IPS-11a (cell line): ENCODE measurements at regions not wholly inside any gene's neighbourhood (a gene's known extent, or its start where the extent isn't known, plus 50 kb on each side); places are given as distances from the start of the nearest gene placed in this dataset.

ENCODE experiments used
- H3K4me3 ChIP-seq: one replicate; pipeline ENCODE4 v1.5.1; 2013; ENCODE audit warnings: low read depth, low read length, control low read depth

DNA sequence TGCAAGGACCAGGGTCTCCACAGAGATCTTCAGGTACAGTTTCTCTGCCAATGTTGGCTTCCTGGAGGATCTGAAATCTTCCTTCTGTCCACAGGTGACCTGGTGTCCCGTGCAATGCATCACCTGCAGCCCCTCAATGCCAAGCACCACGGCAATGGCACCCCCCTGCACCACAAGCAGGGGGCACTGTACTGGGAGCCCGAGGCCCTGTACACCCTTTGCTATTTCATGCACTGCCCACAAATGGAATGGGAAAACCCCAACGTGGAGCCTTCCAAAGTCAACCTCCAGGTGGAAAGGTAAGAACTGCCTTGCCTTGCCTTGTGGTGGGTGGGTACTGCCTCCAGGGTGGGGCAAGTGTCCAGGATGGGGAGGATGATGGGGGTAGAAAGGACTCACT is 141.8 kb upstream of the PWP1 start:
- H3K4me3 ChIP-seq = no peak overlapping the region

DNA sequence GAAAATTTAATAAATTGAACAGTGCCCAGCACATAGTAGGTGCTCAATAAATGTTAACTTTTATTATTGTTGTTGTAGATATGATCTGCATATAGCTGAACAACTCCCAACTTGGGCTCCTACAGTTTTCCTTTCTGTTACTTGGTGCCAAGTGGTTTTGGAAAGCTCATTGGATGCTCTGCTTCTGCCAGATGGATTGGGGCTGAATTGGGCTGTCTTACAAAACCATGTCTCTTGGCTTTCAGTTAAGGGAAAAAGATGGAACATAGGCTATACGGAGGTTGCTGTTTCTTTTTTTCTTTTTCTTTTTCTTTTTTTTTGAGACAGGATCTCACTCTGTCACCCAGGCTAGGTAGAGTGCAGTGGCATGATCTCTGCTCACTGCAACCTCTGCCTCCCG is 140.7 kb upstream of the PWP1 start:
- no peak overlapping the region for H3K4me3 ChIP-seq

- H3K4me3 ChIP-seq = no peak overlapping the region
Observed at GRCh38 chr12:107545737-107546353, 139.8 kb upstream of the PWP1 start.

DNA sequence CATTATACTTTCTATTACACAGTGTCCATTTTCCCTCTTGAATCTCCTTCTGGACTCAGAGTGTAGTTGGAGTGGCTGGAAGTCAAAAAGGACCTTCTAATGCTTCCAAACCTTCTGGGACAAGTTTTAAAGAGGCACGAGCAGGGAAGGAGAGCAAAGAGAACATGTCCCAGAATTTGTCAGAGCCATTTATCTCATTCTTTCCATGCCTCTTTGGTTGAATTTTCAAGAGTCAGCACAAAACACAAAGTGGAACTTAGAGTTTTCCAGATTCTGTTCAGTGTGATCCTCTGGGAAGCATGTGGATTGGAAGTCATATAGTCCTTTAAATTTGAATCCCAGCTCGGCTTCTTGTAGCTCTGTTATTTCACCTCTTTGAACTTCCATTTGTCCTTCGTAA is 138.2 kb upstream of the PWP1 start:
- no peak overlapping the region for H3K4me3 ChIP-seq

DNA sequence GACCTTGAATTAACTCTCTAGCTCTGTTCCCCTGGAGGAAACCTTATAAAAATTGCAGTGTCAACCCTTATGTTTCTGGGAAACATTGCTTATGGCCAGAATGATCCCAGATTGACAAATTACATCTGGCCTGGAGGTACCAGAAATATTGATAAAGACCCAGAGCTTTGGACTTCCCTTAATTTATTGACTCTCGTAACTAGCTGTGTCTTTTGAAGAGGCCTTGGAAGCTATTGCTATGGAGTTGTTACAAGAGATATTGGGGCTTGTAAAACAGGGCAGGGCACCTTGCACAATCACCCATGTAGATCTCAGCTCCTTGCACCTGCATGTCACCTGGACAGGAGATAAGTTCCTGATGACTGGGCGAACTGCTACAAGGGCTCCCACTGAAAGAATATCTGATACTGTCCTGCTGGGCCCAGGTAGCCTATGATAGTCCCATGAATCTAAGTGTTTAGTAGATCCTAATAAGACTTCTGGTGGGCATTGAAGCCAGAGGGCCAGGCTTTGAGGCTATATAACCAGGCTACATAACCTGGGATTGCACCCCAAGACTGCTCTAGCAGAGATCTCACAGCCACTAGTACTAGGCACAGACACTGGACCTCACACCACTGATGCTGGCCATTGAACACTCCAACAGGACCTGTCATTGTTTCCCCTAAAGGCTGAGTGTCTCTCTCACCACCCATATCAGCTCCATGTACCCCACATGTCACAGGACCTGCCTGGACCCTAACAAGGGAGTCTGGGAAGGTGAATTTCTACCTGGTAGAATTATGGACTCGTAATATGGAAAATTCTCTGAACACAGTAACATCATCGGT is 135.7 kb upstream of the PWP1 start:
- no peak overlapping the region for H3K4me3 ChIP-seq

DNA sequence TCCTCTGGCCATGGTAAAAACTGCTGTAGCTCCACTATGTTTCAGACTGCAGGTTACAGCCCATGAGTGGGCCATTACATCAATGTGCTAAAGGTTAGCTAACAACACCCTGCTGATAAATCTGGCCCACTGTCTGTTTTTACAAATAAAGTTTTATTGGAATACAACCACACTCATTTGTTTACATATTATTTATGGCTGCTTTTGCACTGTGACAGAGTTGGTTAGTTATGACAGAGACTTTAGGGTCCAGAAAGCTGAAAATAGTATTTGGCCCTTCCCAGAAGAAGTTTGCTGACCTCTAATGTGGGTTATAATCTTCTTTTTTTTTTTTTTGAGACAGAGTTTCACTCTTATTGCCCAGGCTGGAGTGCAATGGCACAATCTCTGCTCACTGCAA is 134.2 kb upstream of the PWP1 start:
- no peak overlapping the region for H3K4me3 ChIP-seq

DNA sequence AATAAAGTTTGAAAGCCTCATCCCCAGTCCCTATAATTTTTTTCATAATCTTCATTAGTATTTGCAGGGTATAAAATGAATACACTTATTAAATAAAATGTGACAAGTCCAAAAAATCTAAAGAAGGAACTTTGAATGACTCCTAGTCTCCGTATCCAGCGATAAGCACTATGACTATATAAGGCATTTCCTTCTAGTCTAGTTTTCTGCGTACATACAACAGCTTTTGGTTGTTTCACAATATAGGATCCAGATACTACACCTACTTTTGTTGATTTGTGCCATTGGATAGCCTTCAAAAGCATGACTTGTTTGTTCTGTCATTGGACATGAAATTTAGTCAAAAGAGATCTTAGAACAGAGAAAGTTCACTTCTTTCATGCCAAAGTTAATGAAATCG is 133.3 kb upstream of the PWP1 start:
- no peak overlapping the region for H3K4me3 ChIP-seq

DNA sequence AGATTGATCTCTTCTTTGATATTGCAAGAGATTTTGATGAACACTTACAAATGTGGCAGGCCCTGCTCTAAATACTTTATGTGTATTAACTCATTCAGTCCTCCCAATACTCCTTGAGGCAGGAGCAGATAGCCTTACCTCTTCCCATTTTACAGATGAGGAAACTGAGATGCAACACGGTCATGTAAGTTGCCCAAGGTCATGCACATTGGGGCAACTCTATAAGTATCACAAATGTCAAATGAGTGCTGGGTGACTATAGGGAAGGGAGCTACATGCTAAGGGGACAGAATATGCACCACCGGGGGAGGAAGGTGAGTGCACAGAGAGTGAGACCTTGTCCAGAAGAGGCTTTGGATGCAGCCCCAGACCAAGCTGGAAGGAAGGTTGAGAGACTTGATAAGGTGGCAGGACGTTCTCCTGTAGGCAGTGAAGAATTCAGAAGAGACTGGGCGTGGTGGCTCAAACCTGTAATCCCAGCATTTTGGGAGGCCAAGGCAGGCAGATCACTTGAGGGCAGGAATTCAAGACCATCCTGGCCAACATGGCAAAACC is 132.3 kb upstream of the PWP1 start:
- H3K4me3 ChIP-seq = no peak overlapping the region

- no peak overlapping the region for H3K4me3 ChIP-seq
Observed at GRCh38 chr12:107554941-107555340, 130.7 kb upstream of the PWP1 start.

- H3K4me3 ChIP-seq = no peak overlapping the region
Observed at GRCh38 chr12:107557026-107557425, 128.6 kb upstream of the PWP1 start.

GRCh38 chr12:107557589-107558100 is 128.0 kb upstream of the PWP1 start:
- H3K4me3 ChIP-seq = no peak overlapping the region

DNA sequence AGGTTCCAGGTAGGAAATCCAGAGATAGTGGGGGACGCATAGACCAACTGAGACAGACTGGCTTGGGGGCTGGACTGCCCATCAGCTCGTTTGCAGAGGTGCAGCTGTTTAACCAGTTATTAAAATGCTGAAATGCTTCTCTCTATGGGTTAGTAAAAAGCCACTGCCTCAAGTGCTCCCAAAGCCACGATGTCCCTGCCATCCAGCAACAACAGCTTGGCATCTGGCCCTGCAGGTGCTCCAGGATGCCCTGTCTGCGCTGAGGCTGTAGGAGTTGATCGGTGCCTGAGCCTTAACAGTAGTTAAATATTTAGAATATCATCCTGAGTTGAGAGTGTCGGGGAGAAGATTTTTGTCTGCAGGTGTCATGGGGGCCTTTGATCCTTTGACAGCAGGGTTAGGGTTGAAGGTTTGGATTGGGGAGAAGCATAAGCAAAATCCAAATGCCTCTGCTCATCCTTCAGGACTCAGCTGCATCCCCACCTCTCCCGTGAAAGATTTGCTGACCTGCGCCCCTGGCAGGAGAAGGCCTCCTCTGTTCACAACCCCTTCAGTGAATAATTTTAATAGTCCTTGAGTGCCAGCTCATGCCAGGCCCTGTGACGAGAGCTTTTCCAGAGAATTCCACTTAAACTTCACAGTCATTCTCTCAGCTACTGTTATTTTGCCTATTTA is 127.3 kb upstream of the PWP1 start:
- no peak overlapping the region for H3K4me3 ChIP-seq

GRCh38 chr12:107558816-107559382 is 126.7 kb upstream of the PWP1 start:
- no peak overlapping the region for H3K4me3 ChIP-seq

GRCh38 chr12:107560165-107560898 is 125.3 kb upstream of the PWP1 start:
- H3K4me3 ChIP-seq = no peak overlapping the region

DNA sequence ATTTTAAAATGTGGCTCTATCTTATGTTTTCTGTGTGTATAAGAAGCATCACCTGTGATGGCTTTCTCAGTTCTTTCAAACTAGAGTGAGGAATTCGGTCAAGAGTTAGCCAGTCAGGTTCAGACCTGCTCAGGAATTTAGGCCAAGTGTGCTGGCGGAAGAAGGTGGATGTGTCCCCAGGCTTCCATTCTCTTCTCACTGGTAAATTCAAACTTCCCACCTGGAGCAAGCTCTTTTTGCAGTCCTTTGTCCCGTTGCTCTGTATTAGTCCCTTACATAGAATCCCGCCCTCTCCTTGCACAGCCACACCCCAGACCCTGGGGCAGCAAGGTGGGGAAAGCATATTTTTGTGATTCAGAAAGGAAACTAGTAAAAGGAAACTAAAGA is 124.7 kb upstream of the PWP1 start:
- H3K4me3 ChIP-seq = no peak overlapping the region

DNA sequence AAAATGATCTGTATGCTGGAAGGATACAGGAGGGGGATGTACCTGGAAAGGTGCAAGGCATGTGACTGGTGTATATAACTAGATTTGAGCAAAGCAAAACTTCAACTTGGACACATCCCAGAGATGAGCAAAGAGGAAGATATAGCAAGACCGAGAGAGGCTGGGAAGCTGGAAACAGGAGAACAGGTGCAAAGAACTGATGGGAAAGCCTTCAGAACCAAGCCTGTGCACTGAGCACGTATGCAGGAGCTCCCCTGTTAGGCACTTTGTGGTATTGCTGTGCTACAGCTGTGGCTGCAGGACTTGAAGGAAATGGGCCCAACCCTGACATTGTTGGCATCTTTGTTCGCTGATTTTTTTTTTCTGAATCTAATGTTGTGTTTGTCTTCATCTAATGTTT is 120.7 kb upstream of the PWP1 start:
- no peak overlapping the region for H3K4me3 ChIP-seq

DNA sequence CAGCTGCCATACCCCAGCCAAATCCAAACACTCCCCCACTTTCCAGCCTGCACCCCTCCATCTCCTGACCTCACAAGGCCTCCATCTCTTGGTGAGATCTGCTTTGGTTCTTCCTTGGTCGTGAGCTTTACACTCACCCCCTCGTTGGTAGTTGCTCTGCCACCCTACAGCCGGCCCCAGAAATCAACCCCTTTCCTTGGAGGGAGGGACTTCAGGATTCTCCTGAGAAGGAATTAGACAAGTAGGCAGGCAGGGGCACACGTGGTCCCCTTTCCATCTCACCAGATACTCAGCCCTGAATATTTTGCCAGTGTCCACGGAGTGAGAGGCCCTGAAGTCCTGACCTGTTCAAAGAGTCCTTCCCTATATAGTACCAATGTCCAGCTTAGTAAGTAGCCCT is 120.0 kb upstream of the PWP1 start:
- no peak overlapping the region for H3K4me3 ChIP-seq

DNA sequence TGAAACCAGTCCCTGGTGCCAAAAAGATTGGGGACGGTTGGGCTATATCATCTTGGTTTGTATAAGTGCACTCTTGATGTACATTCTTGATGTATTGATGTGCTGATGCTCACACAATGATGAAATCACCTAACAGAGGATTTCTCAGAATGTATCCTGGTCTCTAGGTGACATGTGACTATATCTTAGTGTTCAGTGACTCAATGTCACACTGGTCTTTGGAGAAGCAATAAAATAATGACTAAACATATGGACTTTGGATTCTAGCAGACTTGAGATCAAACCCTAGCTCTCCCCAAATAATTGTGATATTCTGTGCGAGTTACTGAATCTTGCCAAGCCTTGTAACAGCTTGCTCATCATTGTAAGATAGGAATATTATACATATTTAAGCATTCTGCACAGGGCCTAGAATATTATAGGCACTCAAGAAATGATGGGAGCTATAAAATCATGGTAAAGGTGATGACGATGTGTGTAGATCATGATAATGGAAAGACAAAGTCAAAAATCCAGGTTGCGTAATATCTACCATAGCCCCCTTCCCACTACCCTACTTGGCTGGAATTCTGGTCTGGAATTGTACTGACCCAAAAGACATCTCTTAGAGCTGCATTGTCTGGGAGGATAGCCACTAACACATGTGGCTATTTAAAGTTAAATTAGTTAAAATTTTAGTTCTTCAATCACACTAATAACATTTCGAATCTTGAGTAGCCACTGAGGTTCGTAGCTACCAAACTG is 117.6 kb upstream of the PWP1 start:
- no peak overlapping the region for H3K4me3 ChIP-seq

DNA sequence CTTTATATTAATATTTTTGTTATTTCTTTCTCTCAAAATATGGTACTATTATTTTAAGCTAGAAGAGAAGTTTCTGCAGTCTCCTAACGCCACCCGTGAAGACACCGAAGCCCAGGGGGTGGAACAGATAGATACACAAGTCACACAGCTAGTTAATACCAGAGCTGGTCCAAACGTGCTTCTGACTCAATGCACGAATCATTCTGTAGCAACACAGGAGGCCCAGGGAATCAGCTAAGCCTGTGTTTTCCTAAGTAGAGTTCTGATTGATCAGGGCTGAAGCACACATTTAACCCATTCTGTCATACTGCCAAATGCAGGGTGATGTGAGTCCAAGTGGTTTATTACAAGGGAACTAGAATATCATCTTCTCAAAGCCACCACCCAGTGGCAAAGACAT is 116.9 kb upstream of the PWP1 start:
- H3K4me3 ChIP-seq = no peak overlapping the region

DNA sequence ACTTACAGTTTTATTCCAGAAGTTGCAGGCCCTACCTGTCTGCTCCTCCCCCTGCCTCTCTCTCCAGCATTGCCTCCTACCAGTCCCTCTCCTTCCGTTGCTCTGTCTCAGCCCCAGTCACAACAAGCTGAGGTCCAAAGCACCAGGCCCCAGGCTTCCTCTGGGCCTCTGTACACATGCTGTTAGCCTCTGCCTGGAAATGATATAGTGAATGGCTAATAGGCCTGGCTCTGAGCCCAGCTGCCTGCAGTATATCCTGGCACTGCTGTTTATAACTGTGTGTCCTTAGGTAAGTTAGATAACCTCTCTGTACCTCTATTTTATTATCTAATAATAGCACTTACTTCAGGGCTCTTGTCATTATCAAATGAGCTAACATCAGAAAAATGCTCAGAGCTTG is 114.9 kb upstream of the PWP1 start:
- no peak overlapping the region for H3K4me3 ChIP-seq
